MM.1S (cell line): ENCODE measurements at regions not wholly inside any gene's neighbourhood (a gene's known extent, or its start where the extent isn't known, plus 50 kb on each side); places are given as distances from the start of the nearest gene placed in this dataset.

Experiments used
- CTCF ChIP-seq: fragments of 300-600 bp; sonication (generic); IDR thresholded peaks from 2 replicates; pipeline ENCODE4 v1.5.1; 2016; ENCODE audit warnings: antibody characterized with exemption, low read length, mixed read lengths
- EZH2 ChIP-seq: fragments of 300-600 bp; sonication (generic); optimal IDR thresholded peaks from 2 replicates; pipeline ENCODE3; 2017; ENCODE audit warnings: low read depth, mild to moderate bottlenecking, antibody characterized with exemption, low read length, mixed read lengths
- EZH2phosphoT487 ChIP-seq: fragments of 300-600 bp; sonication (generic); IDR thresholded peaks from 2 replicates; pipeline ENCODE4 v1.6.1; 2018; ENCODE audit warnings: antibody characterized with exemption, low read length

GRCh38 chr20:19821606-19822005, 63.5 kb downstream of the RIN2 start:
- TF ChIP-seq EZH2, result no peak
- TF ChIP-seq CTCF, result no peak
- no peak for TF ChIP-seq EZH2phosphoT487
